PC-9 (cell line): ENCODE measurements at regions not wholly inside any gene's neighbourhood (a gene's known extent, or its start where the extent isn't known, plus 50 kb on each side); places are given as distances from the start of the nearest gene placed in this dataset.

ENCODE experiments used
- CTCF ChIP-seq: fragments of 200-600 bp; sonication (generic); conservative IDR thresholded peaks from 2 replicates; pipeline ENCODE4 v1.6.1; 2017; ENCODE audit warnings: mixed run types, antibody characterized with exemption, mild to moderate bottlenecking, moderate library complexity
- EZH2 ChIP-seq: fragments of 200-600 bp; sonication (generic); IDR thresholded peaks from 2 replicates; pipeline ENCODE4 v1.8.0; 2017; ENCODE audit warnings: antibody characterized with exemption, low read depth

DNA sequence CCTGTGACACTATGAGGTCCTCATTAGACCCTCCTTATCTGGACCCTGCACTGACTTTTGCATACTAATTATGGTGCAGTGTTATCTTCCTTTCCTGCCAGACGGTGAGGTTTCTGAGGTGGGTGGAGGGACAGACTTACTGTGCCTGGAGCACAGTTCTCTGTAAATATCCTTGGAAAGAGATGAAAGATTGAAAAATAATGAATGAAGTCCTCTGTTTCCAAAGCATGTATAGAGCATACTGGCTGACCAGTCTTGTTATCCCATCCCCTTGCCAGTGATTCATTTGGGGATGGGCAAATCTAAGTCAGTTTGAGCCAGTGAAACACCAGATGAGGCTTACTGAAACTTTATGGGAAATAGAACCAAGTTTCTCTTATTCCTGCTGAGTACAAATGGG lies 152.6 kb upstream of the HDDC2 start:
- TF ChIP-seq CTCF = no peak
- no peak for TF ChIP-seq EZH2
